Tibial nerve (tissue), 4 donors: ENCODE measurements at regions not wholly inside any gene's neighbourhood (a gene's known extent, or its start where the extent isn't known, plus 50 kb on each side); places are given as distances from the start of the nearest gene placed in this dataset.
"Not testable (repeated sequence)": the region's sequence is repeated elsewhere in the genome, so short reads cannot be mapped to it uniquely, and the experiment has no call there.

ENCODE experiments used
- DNase-seq, 2 donors: peaks; one replicate each; pipeline ENCODE4 v3.0.0-alpha.2; 2019; ENCODE audit warnings: low spot score in 2 of 2
- H3K27ac ChIP-seq, 4 donors: fragments of 200-600 bp; sonication (generic) in 3 of 4; one replicate each; pipeline ENCODE4 v1.5.1; 2017 to 2019; ENCODE audit warnings: mild to moderate bottlenecking in 1 of 4
- H3K27me3 ChIP-seq, 2 donors: fragments of 200-600 bp; sonication (generic) in 1 of 2; one replicate each; pipeline versions ENCODE4 v1.5.1 to v1.6.0; 2017 to 2019
- H3K36me3 ChIP-seq, 3 donors: fragments of 200-600 bp; sonication (generic); one replicate each; pipeline ENCODE4 v1.5.1; 2018 to 2019
- H3K4me1 ChIP-seq, 4 donors: fragments of 200-600 bp; sonication (generic) in 3 of 4; one replicate each; pipeline ENCODE4 v1.5.1; 2017 to 2019
- H3K4me3 ChIP-seq, 4 donors: fragments of 200-600 bp; sonication (generic) in 3 of 4; one replicate each; pipeline ENCODE4 v1.5.1; 2017 to 2019; ENCODE audit warnings: mild to moderate bottlenecking in 1 of 4, moderate library complexity in 1 of 4
- H3K9me3 ChIP-seq, 4 donors: fragments of 200-600 bp; sonication (generic) in 3 of 4; one replicate each; pipeline ENCODE4 v1.5.1; 2017 to 2019
- EP300 ChIP-seq, 2 donors: sonication (generic); formaldehyde crosslinking; IDR thresholded peaks; one replicate each; pipeline ENCODE4 v1.6.1; 2017; ENCODE audit warnings: antibody characterized with exemption in 2 of 2, mild to moderate bottlenecking in 1 of 2
- POLR2A ChIP-seq, 2 donors: fragments of 450-650 bp; IDR thresholded peaks; one replicate each; pipeline ENCODE4 v1.6.1; 2017; ENCODE audit warnings: antibody characterized with exemption in 2 of 2, mild to moderate bottlenecking in 2 of 2, moderate library complexity in 2 of 2
- WGBS, 2 donors: methylation state at CpG; one replicate each; pipeline ENCODE4 v1.1.5; 2018; 5-methylcytosine and 5-hydroxymethylcytosine counted together
- TF ChIP-seq, protein P1 (sequence below), 5 experiments: fragments of 200-600 bp in 3 of 5; fragments of 450-650 bp in 2 of 5; sonication (generic) in 3 of 5; IDR thresholded peaks; one replicate each; pipeline ENCODE4 v1.5.1; 2016 to 2019; ENCODE audit warnings: antibody characterized with exemption in 5 of 5, mild to moderate bottlenecking in 3 of 5, moderate library complexity in 2 of 5

DNA sequence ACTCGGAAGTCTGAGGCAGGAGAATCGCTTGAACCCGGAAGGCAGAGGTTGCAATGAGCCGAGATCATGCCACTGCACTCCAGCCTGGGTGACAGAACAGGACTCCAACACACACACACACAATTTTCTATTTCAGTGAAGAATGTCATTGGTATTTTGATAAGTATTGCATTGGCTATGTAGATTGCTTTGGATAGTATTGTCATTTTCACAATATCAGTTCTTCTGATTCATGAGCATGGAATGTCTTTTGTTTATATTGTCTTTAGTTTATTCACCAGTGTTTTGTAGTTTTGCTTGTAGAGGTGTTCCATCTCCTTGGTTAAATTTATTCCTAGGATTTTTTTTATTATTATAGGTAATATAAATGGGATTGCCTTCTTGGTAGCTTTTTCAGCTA lies 693.4 kb upstream of the SYT4 start:
- Histone ChIP-seq H3K36me3 (no peaks in the 10 kb centered on the region), H3K27ac (no peak overlapping the region), H3K9me3 (no peaks in the 10 kb centered on the region), H3K4me1 (peaks cover 0 to 6% (median 0%) of the 10 kb centered on the region in 4 donors), H3K4me3 (no peak overlapping the region), H3K27me3 (no peaks in the 10 kb centered on the region)
- whole genome bisulfite sequencing, 2 donors: 84 to 98% methylated on average over 4 of the region's 4 CpGs
- TF ChIP-seq, protein P1, sequence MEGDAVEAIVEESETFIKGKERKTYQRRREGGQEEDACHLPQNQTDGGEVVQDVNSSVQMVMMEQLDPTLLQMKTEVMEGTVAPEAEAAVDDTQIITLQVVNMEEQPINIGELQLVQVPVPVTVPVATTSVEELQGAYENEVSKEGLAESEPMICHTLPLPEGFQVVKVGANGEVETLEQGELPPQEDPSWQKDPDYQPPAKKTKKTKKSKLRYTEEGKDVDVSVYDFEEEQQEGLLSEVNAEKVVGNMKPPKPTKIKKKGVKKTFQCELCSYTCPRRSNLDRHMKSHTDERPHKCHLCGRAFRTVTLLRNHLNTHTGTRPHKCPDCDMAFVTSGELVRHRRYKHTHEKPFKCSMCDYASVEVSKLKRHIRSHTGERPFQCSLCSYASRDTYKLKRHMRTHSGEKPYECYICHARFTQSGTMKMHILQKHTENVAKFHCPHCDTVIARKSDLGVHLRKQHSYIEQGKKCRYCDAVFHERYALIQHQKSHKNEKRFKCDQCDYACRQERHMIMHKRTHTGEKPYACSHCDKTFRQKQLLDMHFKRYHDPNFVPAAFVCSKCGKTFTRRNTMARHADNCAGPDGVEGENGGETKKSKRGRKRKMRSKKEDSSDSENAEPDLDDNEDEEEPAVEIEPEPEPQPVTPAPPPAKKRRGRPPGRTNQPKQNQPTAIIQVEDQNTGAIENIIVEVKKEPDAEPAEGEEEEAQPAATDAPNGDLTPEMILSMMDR (IDR thresholded peaks at IDR 0.05): no peak
- TF ChIP-seq EP300 (IDR thresholded peaks at IDR 0.05) (no peak), POLR2A (IDR thresholded peaks at IDR 0.05) (no peak)
- DNase-seq: no peak

DNA sequence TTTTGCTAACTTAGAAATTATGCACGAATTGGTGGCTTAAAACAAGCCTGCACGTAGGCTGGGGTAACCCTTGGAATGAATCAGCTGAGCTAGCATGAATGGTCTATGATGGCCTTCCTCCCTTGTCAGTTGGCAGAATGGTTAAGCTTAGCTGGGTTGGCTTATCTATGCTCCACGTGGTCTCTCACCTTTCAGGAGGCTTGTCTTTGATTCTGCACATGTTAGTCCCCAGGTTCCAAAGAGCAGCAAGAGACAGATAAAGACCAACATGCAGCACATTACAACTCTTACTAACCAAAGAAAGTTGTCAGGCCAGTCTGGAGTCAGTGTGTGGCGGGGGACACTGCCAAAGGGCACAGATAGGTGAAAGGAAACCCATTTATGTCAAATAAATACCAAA lies 700.9 kb upstream of the SYT4 start:
- Histone ChIP-seq H3K4me1 (peaks cover 0 to 6% (median 0%) of the 10 kb centered on the region in 4 donors), H3K27ac (no peak overlapping the region), H3K4me3 (no peak overlapping the region), H3K9me3 (no peaks in the 10 kb centered on the region), H3K36me3 (no peaks in the 10 kb centered on the region), H3K27me3 (no peaks in the 10 kb centered on the region)
- WGBS, 2 donors: 81 to 87% methylated on average over 4 of the region's 4 CpGs
- TF ChIP-seq, protein P1 (IDR thresholded peaks at IDR 0.05): no peak
- TF ChIP-seq POLR2A (IDR thresholded peaks at IDR 0.05) (no peak), EP300 (IDR thresholded peaks at IDR 0.05) (no peak)
- no peak for DNase-seq

- Histone ChIP-seq H3K4me1 (no peaks in the 10 kb centered on the region), H3K27me3 (no peaks in the 10 kb centered on the region), H3K9me3 (peaks cover 0 to 8% (median 0%) of the 10 kb centered on the region in 4 donors), H3K4me3 (no peak overlapping the region), H3K36me3 (no peaks in the 10 kb centered on the region), H3K27ac (no peak overlapping the region)
- WGBS, 2 donors: 50 to 60% methylated on average over 4 of the region's 4 CpGs
- TF ChIP-seq, protein P1 (IDR thresholded peaks at IDR 0.05): no peak
- TF ChIP-seq EP300 (IDR thresholded peaks at IDR 0.05): no peak
- TF ChIP-seq POLR2A (IDR thresholded peaks at IDR 0.05): no peak
- no peak for DNase-seq
Observed at GRCh38 chr18:43982582-43982981, 698.1 kb upstream of the SETBP1 start.

- not testable (repeated sequence) for H3K4me1 ChIP-seq, DNase-seq, H3K36me3 ChIP-seq, H3K4me3 ChIP-seq, H3K27ac ChIP-seq, H3K27me3 ChIP-seq
- peaks cover 0 to 14% (median 0%) of the 10 kb centered on the region in 4 donors for H3K9me3 ChIP-seq
- WGBS, 2 donors: 83% methylated on average over 4 of the region's 4 CpGs
Observed at GRCh38 chr18:43987061-43987460, 693.6 kb upstream of the SETBP1 start.

DNA sequence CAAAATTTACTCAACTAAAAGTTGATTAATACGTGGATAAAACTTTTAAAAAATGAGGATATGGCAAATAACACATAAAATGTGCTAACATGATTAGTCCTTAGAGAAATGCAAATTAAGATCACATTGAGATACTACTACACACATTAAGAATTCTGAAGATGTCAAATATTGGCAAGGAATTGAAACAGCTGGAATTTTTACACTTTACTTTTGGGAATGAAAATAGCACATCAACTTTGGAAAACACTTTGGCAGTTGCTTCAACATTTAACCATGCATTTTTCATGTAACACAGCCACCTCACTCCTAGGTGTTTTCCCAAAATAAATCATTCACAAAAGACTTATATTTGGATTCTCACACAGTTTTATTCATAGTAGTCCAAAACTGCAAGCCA lies 687.9 kb upstream of the SETBP1 start:
- no peaks in the 10 kb centered on the region for H3K27me3 ChIP-seq
- H3K27ac ChIP-seq: no peak overlapping the region
- H3K4me3 ChIP-seq: no peak overlapping the region
- 57 to 58% methylated on average over 1 of the region's 1 CpG for WGBS, 2 donors
- no peak for TF ChIP-seq EP300 (IDR thresholded peaks at IDR 0.05)
- TF ChIP-seq, protein P1 (IDR thresholded peaks at IDR 0.05): no peak
- no peak for TF ChIP-seq POLR2A (IDR thresholded peaks at IDR 0.05)
- no peaks in the 10 kb centered on the region for H3K4me1 ChIP-seq
- no peaks in the 10 kb centered on the region for H3K36me3 ChIP-seq
- H3K9me3 ChIP-seq: peaks cover 0 to 6% (median 0%) of the 10 kb centered on the region in 4 donors
- no peak for DNase-seq

DNA sequence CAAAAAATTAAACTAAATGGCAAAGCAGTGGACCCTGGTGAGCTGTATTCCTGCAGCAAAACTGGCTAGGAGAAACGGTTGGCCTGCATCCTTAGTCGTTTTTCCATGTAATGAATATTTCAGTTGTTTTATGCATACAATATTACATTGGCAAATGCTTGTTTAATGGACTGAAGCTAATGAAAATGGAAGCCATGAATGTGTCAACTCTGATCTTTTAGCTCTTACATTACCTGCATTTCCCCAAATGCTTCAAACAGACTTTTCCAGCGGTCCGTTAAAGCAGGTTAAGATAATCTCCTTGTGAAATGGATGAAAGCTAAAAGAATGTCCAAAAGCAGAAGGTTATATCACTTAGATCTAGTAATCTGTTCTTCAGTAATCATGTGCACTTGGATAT lies 686.3 kb upstream of the SETBP1 start:
- H3K36me3 ChIP-seq: no peaks in the 10 kb centered on the region
- no peaks in the 10 kb centered on the region for H3K27me3 ChIP-seq
- no peak overlapping the region for H3K4me3 ChIP-seq
- no peak overlapping the region for H3K27ac ChIP-seq
- TF ChIP-seq EP300 (IDR thresholded peaks at IDR 0.05): no peak
- TF ChIP-seq, protein P1 (IDR thresholded peaks at IDR 0.05): no peak
- TF ChIP-seq POLR2A (IDR thresholded peaks at IDR 0.05): no peak
- H3K9me3 ChIP-seq: no peaks in the 10 kb centered on the region
- H3K4me1 ChIP-seq: no peaks in the 10 kb centered on the region
- 79 to 85% methylated on average over 4 of the region's 4 CpGs for WGBS, 2 donors
- DNase-seq: no peak
